Mesothelial cell of epicardium (in vitro differentiated cells): ENCODE measurements at regions not wholly inside any gene's neighbourhood (a gene's known extent, or its start where the extent isn't known, plus 50 kb on each side); places are given as distances from the start of the nearest gene placed in this dataset.

Source experiments
- DNase-seq, 2 experiments: peaks; one replicate each; pipeline ENCODE4 v3.0.0; 2021; ENCODE audit warnings: low spot score in 2 of 2; ENCODE audit not compliant: unreplicated experiment in 2 of 2
- H3K27ac Mint-ChIP-seq: 2 replicates; pipeline ENCODE4 v1.8.0; 2021; ENCODE audit warnings: mixed read lengths
- H3K27me3 Mint-ChIP-seq: 2 replicates; pipeline ENCODE4 v1.8.0; 2021; ENCODE audit warnings: low read depth, mixed read lengths
- H3K36me3 Mint-ChIP-seq: 2 replicates; pipeline ENCODE4 v1.8.0; 2021; ENCODE audit warnings: mixed read lengths
- H3K4me1 Mint-ChIP-seq: 2 replicates; pipeline ENCODE4 v1.8.0; 2021; ENCODE audit warnings: mixed read lengths
- H3K4me3 Mint-ChIP-seq: 2 replicates; pipeline ENCODE4 v1.8.0; 2021; ENCODE audit warnings: mild to moderate bottlenecking, moderate library complexity, mixed read lengths
- H3K9me3 Mint-ChIP-seq: 2 replicates; pipeline ENCODE4 v1.8.0; 2021; ENCODE audit warnings: mixed read lengths
- CTCF ChIP-seq: fragments of 200-600 bp; sonication (generic); IDR thresholded peaks from one replicate; pipeline ENCODE4 v1.5.0; 2021; ENCODE audit warnings: antibody characterized with exemption; ENCODE audit not compliant: unreplicated experiment

- TF ChIP-seq CTCF = no peak
- Mint-ChIP-seq H3K27ac (no peak overlapping the region), H3K36me3 (no peaks in the 10 kb centered on the region), H3K9me3 (peaks cover 8% of the 10 kb centered on the region), H3K4me1 (peaks cover 32% of the 10 kb centered on the region), H3K4me3 (no peak overlapping the region), H3K27me3 (no peaks in the 10 kb centered on the region)
- no peak for DNase-seq
These were observed 109.6 kb downstream of the SIK1 start for GRCh38 chr21:43317254-43317748.

GRCh38 chr21:43316156-43316845 lies 110.6 kb downstream of the SIK1 start:
- Mint-ChIP-seq H3K27ac (no peak overlapping the region), H3K4me1 (peaks cover 42% of the 10 kb centered on the region), H3K27me3 (no peaks in the 10 kb centered on the region), H3K4me3 (no peak overlapping the region), H3K9me3 (peaks cover 8% of the 10 kb centered on the region), H3K36me3 (no peaks in the 10 kb centered on the region)
- TF ChIP-seq CTCF = no peak
- DNase-seq = no peak

GRCh38 chr21:43315244-43316137 lies 111.4 kb downstream of the SIK1 start:
- Mint-ChIP-seq H3K9me3 (peaks cover 8% of the 10 kb centered on the region), H3K36me3 (no peaks in the 10 kb centered on the region), H3K27me3 (no peaks in the 10 kb centered on the region), H3K4me1 (peaks cover 47% of the 10 kb centered on the region), H3K4me3 (no peak overlapping the region), H3K27ac (peak overlapping the region; percentile 9)
- TF ChIP-seq CTCF = no peak
- no peak for DNase-seq

- Mint-ChIP-seq H3K4me1 (peaks cover 37% of the 10 kb centered on the region), H3K27me3 (no peaks in the 10 kb centered on the region), H3K27ac (no peak overlapping the region), H3K4me3 (no peak overlapping the region), H3K36me3 (no peaks in the 10 kb centered on the region), H3K9me3 (peaks cover 8% of the 10 kb centered on the region)
- DNase-seq = no peak
- no peak for TF ChIP-seq CTCF
These were observed 113.0 kb downstream of the SIK1 start for GRCh38 chr21:43313939-43314405.

GRCh38 chr21:43313221-43313938 lies 113.6 kb downstream of the SIK1 start:
- H3K4me3 Mint-ChIP-seq = no peak overlapping the region
- H3K4me1 Mint-ChIP-seq = peaks cover 35% of the 10 kb centered on the region
- H3K27ac Mint-ChIP-seq = no peak overlapping the region

More at GRCh38 chr21:43313221-43313938, 113.6 kb downstream of the SIK1 start:
- TF ChIP-seq CTCF = no peak
- H3K9me3 Mint-ChIP-seq = peaks cover 8% of the 10 kb centered on the region
- H3K27me3 Mint-ChIP-seq = no peaks in the 10 kb centered on the region
- DNase-seq = no peak
- H3K36me3 Mint-ChIP-seq = no peaks in the 10 kb centered on the region
